Neural cell (in vitro differentiated cells): ENCODE measurements at regions not wholly inside any gene's neighbourhood (a gene's known extent, or its start where the extent isn't known, plus 50 kb on each side); places are given as distances from the start of the nearest gene placed in this dataset.

ENCODE experiments used
- EP300 ChIP-seq: fragments of 450-650 bp; conservative IDR thresholded peaks from 2 replicates; pipeline ENCODE4 v1.6.1; 2014; ENCODE audit warnings: antibody characterized with exemption, mild to moderate bottlenecking, moderate library complexity; ENCODE audit not compliant: poor library complexity, severe bottlenecking
- EZH2 ChIP-seq: fragments of 200-600, 300-800 bp; shearing (Covaris generic), sonication (generic); IDR thresholded peaks from 2 replicates; pipeline ENCODE4 v1.6.1; 2014; ENCODE audit warnings: antibody characterized with exemption, low read length, borderline replicate concordance, mild to moderate bottlenecking; ENCODE audit not compliant: insufficient read depth, poor library complexity, severe bottlenecking
- MXI1 ChIP-seq: fragments of 450-650 bp; conservative IDR thresholded peaks from 2 replicates; pipeline ENCODE4 v1.6.1; 2014; ENCODE audit warnings: antibody characterized with exemption, mild to moderate bottlenecking; ENCODE audit not compliant: poor library complexity, severe bottlenecking
- TF ChIP-seq, protein P1 (sequence below): fragments of 450-650 bp; IDR thresholded peaks from 2 replicates; pipeline ENCODE4 v1.5.1; 2014; ENCODE audit warnings: antibody characterized with exemption, mild to moderate bottlenecking, moderate library complexity; ENCODE audit not compliant: poor library complexity, severe bottlenecking

DNA sequence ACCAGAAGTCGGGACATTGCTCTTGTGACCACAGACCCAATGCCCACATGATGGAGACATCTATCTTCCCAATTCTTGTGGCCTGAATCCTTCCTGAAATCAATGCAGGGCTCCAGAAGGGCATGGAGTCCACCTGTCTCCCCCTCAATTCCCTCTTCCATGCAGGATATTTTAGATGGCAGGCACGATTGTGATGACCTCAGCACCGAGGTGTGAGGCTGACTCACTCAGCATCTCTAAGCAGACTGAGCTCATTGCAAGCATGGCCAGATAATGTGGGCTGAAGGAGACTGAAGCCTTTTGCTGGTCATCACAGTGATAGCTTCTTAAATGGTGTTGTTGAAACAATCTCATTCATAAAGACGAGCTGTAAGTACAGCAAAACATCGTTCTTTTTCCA is 374.9 kb upstream of the PODXL start:
- TF ChIP-seq MXI1 (no peak), EZH2 (no peak), EP300 (no peak)
- TF ChIP-seq, protein P1, sequence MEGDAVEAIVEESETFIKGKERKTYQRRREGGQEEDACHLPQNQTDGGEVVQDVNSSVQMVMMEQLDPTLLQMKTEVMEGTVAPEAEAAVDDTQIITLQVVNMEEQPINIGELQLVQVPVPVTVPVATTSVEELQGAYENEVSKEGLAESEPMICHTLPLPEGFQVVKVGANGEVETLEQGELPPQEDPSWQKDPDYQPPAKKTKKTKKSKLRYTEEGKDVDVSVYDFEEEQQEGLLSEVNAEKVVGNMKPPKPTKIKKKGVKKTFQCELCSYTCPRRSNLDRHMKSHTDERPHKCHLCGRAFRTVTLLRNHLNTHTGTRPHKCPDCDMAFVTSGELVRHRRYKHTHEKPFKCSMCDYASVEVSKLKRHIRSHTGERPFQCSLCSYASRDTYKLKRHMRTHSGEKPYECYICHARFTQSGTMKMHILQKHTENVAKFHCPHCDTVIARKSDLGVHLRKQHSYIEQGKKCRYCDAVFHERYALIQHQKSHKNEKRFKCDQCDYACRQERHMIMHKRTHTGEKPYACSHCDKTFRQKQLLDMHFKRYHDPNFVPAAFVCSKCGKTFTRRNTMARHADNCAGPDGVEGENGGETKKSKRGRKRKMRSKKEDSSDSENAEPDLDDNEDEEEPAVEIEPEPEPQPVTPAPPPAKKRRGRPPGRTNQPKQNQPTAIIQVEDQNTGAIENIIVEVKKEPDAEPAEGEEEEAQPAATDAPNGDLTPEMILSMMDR, result no peak
